ENCODE measurements at regions not wholly inside any gene's neighbourhood (a gene's known extent, or its start where the extent isn't known, plus 50 kb on each side); places are given as distances from the start of the nearest gene placed in this dataset.

DNA sequence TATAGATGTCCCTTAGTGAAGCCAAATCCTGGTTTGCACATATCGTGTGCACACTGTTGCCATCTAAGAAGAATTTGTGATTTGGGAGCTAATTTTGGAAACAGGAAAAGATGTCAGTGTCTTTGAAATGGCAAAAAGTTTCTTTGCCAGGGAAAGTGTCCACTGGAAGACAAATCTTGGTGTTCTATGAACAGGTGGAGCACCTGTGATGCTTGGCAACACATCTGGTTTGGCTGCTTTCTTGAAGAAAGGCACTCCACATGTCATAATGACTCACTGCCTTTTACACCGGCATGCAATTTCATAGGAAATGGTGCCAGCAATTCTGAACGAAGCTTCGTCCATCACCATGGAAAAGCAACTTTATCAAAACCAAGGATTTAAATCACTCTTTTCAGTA is 1040.0 kb upstream of the MAP3K7 start:
- DNase-seq, result no peak

GRCh38 chr6:91613481-91613880 is 1026.6 kb upstream of the MAP3K7 start:
- no peak for DNase-seq

DNA sequence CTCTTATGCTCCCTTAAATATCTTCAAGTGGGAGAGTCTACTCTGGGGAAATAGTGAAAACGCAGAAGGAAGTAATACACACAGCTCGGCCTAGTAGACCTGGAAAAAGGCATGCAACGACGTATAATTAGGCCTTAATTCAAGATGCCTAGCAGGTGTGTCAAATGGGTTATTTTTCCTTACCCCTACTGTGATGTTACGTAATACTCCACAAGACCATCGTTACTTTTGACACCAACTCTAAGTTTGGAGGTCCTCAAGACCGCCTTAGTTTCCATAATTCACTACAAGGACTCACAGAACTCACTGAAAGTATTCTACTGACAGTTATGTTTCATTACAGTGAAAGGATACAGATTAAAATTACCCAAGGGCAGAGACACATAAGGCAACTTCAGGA is 1024.3 kb upstream of the MAP3K7 start:
- no peak for DNase-seq

DNA sequence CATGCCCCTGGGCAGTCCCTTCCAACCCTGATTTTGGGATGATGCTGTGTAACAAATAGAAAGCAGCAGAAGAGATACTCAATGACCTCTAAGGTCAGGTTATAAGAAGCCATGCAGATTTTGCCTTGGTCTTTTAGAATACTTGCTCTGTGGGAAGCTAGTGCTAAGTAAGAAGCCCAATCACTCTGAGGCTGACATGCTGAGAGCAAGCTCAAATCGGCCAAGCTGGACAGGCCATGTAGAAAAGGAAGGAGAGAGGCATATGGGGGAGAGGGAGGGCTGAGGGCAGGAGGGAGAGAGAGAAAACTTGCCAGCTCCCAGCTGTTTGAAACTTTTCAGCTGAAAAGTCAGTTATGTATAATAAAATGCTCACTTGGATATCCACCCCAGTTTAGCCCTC is 1021.6 kb upstream of the MAP3K7 start:
- DNase-seq, result no peak

- no peak for DNase-seq
Measured at GRCh38 chr6:91606148-91606901, 1019.5 kb upstream of the MAP3K7 start.

DNA sequence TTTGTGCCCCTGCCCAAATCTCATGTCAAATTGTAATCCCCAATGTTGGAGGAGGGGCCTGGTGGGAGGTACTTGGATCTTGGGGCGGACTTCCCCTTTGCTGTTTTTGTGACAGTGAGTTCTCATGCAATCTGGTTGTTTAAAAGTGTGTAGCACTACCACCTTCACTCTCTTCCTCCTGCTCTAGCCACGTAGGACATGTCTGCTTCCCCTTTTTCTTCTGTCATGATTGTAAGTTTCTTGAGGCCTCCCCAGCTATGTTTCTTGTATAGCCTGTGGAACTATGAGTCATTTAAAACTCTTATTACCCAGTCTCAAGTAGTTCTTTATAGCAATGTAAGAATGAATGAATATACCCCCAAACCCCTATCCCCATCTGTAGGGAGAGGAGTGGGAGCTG is 1013.7 kb upstream of the MAP3K7 start:
- DNase-seq, result no peak

DNA sequence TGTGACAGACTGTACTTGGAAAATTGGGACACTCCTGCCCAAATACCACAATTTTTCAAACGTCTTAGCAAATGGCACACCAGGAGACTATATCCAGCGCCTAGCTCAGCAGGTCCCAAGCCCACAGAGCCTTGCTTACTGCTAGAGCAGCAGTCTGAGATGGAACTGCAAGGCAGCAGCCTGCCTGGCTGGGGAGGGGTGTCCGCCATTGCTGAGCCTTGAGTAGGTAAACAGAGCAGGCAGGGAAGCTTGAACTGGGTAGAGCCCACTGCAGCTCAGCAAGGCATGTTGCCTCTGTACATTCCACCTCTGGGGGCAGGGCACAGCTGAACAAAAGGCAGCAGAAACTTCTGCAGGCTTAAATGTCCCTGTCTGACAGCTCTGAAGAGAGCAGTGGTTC is 1003.3 kb upstream of the MAP3K7 start:
- no peak for DNase-seq

DNA sequence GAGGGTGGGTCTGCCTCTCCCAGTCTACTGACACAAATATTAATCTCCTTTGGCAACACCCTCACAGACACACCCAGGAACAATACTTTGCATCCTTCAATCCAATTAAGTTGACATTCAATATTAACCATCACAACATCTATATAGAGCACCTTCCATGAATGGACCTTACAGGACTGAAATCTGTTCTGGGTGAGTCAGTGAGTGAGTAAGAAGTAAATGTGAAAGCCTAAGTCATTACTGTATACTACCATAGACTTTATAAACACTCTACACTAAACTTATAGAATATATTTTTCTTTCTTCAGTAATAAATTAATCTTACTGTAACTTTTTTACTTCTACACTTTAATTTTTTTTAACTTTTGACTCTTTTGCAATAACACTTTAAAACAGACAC is 993.8 kb upstream of the MAP3K7 start:
- DNase-seq, result no peak

GRCh38 chr6:91575032-91575431 is 988.2 kb upstream of the MAP3K7 start:
- DNase-seq, result no peak

DNA sequence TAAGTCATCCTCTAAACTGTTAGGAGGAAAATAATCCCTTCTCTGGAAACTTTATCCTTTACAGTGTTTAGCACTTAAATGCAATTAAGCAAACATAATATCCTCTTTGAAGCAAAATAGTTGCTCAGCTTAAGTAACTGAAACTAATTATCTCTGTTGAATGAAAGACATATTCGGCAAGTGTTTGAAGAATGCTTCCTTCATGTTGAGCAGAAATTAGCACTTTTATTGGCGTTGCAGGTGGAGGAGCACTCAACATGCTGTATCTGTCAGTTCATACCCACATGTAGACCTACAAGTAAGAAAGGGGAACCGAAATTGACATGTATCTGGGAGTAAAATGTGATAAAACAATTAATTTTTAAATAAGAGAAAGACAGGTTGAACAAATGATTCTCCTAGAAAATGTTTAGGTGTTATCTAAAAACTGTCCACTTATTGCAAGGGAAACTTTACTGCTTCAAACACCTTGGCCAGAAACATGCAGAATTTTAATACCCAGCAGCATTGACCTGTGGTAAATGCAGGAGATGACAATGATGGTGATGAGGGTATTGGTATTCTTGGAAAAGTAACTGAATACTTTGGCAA is 987.0 kb upstream of the MAP3K7 start:
- no peak for DNase-seq

- no peak for DNase-seq
Measured at GRCh38 chr6:91572878-91573277, 986.0 kb upstream of the MAP3K7 start.

DNA sequence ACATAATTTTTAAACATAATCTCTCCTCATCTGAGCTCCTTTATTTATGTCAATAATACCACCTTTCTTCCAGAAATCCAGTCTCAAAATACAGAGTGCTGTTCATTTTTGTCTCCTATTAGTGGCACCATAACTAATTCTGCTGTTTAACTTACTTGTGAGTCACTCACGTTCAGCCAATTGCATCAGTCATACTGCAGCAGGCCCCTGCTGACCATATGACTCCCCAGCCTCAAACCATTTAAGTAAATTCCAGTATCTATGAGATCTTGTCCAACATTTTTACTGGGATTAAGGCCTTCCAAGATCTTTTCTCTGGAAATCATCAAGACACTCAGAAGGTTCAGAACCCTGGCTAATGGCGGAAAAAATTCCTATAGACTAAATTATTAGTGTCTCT is 982.2 kb upstream of the MAP3K7 start:
- DNase-seq, result no peak

- DNase-seq, result no peak
Measured at GRCh38 chr6:91566467-91566866, 979.6 kb upstream of the MAP3K7 start.

GRCh38 chr6:91565207-91565606 is 978.3 kb upstream of the MAP3K7 start:
- no peak for DNase-seq

DNA sequence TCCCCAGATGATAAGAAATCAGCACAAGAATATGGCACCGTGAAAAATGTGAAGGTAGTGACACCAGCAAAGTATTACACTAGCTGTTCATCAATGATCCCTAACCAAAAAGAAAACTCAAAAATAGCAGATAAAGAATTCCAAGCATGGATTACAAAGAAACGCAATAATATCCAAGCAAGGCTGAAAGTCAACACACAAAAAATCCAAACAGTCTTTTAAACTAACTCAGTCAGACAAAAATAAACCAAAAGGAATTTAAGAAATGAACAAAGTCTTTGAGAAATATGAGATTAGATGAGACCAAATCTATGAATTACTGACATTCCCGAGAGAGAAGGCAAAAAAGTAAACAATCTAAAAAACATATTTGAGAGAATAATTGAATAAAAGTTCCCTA is 976.1 kb upstream of the MAP3K7 start:
- DNase-seq, result no peak

- no peak for DNase-seq
Measured at GRCh38 chr6:91560409-91560808, 973.5 kb upstream of the MAP3K7 start.

DNA sequence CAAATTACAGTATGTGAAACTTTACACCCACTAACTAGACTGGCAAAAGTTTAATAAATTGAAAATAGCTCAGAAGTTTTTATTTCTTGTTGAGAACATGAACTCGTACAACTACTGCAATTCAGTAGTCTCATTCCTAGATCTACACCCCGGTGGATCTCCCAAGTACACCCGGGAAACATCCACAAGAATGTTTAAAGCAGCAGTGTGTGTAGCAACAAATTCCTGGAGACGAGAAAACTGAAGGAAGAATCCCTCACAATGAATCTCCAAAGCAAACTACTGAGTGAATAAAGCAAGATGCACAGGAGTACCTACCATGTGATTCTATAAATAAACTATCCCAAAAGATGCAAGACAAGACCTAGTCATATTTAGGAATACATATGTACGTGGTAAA is 954.0 kb upstream of the MAP3K7 start:
- no peak for DNase-seq

- DNase-seq, result no peak
Measured at GRCh38 chr6:91539456-91539855, 952.6 kb upstream of the MAP3K7 start.

DNA sequence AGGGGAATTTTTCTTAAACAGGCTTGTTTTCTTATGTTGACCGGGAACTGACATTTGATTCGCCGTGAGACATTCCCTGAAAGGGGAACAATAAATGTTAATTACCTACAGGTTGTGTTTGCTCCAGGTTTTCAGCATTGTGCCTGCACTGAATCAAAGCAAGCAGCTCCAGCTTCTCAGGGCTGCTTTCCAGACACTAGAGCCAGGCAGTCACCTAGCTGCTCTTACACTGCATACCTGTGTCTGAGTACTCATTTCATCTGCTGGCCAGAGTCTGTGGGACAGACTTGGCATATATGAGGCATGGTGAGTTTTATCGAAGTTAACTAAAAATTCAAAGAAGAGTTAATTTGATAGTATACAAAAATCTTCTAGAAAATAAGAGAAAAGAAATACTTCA is 951.8 kb upstream of the MAP3K7 start:
- no peak for DNase-seq

DNA sequence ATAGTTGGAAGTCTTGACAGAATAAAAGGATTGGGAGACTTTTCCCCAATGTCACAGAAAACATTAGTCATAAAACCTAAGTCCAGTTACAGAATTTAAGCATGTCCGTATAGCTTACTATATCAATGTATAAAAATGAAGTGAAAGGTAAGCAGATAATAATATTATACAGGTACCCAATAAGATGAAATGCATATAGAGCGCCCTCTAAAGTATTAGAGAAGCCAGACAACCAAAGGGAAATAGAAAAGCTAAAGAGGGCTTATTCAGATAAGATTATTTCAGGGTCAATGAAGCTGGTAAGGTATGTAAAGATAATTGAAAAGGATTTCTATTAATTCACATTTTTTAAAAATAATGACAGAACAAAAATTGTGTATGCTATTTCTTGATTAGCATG is 947.7 kb upstream of the MAP3K7 start:
- no peak for DNase-seq

- DNase-seq, result no peak
Measured at GRCh38 chr6:91523511-91523910, 936.6 kb upstream of the MAP3K7 start.

DNA sequence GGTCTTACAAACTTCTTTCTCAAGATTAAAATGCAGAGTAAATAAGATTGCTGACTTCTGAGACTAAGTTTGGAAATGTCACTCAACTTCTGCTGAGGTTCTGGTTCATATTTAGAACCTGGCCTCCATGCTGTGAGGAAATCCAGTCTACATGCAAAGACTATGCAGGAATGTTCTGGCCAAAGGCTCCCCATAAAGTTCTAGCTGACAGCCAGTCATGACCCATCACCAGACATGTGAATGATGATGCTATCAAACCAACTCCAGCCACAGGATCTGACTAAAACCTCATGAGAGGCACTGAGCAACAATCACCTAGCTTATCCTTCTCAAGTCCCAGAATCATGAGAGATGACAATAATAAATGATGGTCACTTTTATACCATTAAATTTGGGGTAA is 935.1 kb upstream of the MAP3K7 start:
- no peak for DNase-seq

GRCh38 chr6:91509711-91510110 is 922.8 kb upstream of the MAP3K7 start:
- DNase-seq, result no peak

- DNase-seq, result no peak
Measured at GRCh38 chr6:91509039-91509438, 922.2 kb upstream of the MAP3K7 start.
